SKM-1 treated with dmso at 0.1 percent for 144 hours (cell line): ENCODE measurements at regions not wholly inside any gene's neighbourhood (a gene's known extent, or its start where the extent isn't known, plus 50 kb on each side); places are given as distances from the start of the nearest gene placed in this dataset.

Experiments
- DNase-seq: peaks from one replicate; lab custom pipeline; 2025; ENCODE audit not compliant: unreplicated experiment; lab: John Stamatoyannopoulos, UW

- no peak for DNase-seq
Observed at GRCh38 chr3:178062126-178062525, 474.1 kb upstream of the KCNMB2 start.

GRCh38 chr3:178063461-178063860, 472.8 kb upstream of the KCNMB2 start:
- no peak for DNase-seq

GRCh38 chr3:178067721-178068120, 468.5 kb upstream of the KCNMB2 start:
- DNase-seq = no peak

- no peak for DNase-seq
Observed at GRCh38 chr3:178072391-178073305, 463.6 kb upstream of the KCNMB2 start.

GRCh38 chr3:178073366-178073765, 462.9 kb upstream of the KCNMB2 start:
- no peak for DNase-seq

- no peak for DNase-seq
Observed at GRCh38 chr3:178075344-178075743, 460.9 kb upstream of the KCNMB2 start.

- no peak for DNase-seq
Observed at GRCh38 chr3:178078953-178079352, 457.3 kb upstream of the KCNMB2 start.

GRCh38 chr3:178079966-178080365, 456.3 kb upstream of the KCNMB2 start:
- DNase-seq = no peak

GRCh38 chr3:178082326-178082906, 453.8 kb upstream of the KCNMB2 start:
- DNase-seq = no peak

GRCh38 chr3:178083906-178084866, 452.1 kb upstream of the KCNMB2 start:
- DNase-seq = no peak

GRCh38 chr3:178084938-178085816, 451.1 kb upstream of the KCNMB2 start:
- no peak for DNase-seq

- DNase-seq = no peak
Observed at GRCh38 chr3:178085817-178086123, 450.5 kb upstream of the KCNMB2 start.

- no peak for DNase-seq
Observed at GRCh38 chr3:178086144-178086825, 450.0 kb upstream of the KCNMB2 start.

GRCh38 chr3:178087376-178087775, 448.9 kb upstream of the KCNMB2 start:
- DNase-seq = no peak

- DNase-seq = no peak
Observed at GRCh38 chr3:178088963-178089362, 447.3 kb upstream of the KCNMB2 start.

GRCh38 chr3:178090899-178091298, 445.3 kb upstream of the KCNMB2 start:
- DNase-seq = no peak

- no peak for DNase-seq
Observed at GRCh38 chr3:178095522-178095921, 440.7 kb upstream of the KCNMB2 start.

GRCh38 chr3:178096955-178097354, 439.3 kb upstream of the KCNMB2 start:
- DNase-seq = no peak

GRCh38 chr3:178097576-178097975, 438.7 kb upstream of the KCNMB2 start:
- peak; percentile 17 for DNase-seq

- no peak for DNase-seq
Observed at GRCh38 chr3:178099274-178099673, 437.0 kb upstream of the KCNMB2 start.
